ENCODE measurements at regions not wholly inside any gene's neighbourhood (a gene's known extent, or its start where the extent isn't known, plus 50 kb on each side); places are given as distances from the start of the nearest gene placed in this dataset.

- TF ChIP-seq CREB5 (CRISPR knock-in tag; IDR thresholded peaks at IDR 0.05; ENCODE audit: low read depth) (no peak), BACH2 (CRISPR knock-in tag; IDR thresholded peaks at IDR 0.05; ENCODE audit: borderline replicate concordance) (no peak), ESRRG (CRISPR knock-in tag; IDR thresholded peaks at IDR 0.05) (no peak), CSRNP3 (CRISPR knock-in tag; IDR thresholded peaks at IDR 0.05) (no peak), RARB (CRISPR knock-in tag; IDR thresholded peaks at IDR 0.05) (no peak)
Measured at GRCh38 chr20:10978019-10978702, 304.4 kb upstream of the JAG1 start (continued).

- TF ChIP-seq ZC3H10 (CRISPR knock-in tag; IDR thresholded peaks at IDR 0.05) (no peak), ISL1 (CRISPR knock-in tag; IDR thresholded peaks at IDR 0.05) (no peak), OSR1 (CRISPR knock-in tag; IDR thresholded peaks at IDR 0.05) (no peak), TCF4 (CRISPR knock-in tag; IDR thresholded peaks at IDR 0.05; ENCODE audit: borderline replicate concordance) (no peak)
- no peak for ATAC-seq
Measured at GRCh38 chr20:10978713-10979112, 304.9 kb upstream of the JAG1 start.

GRCh38 chr20:10982692-10983091 is 308.9 kb upstream of the JAG1 start:
- TF ChIP-seq TCF4 (CRISPR knock-in tag; IDR thresholded peaks at IDR 0.05; ENCODE audit: borderline replicate concordance) (no peak), ZNF565 (CRISPR knock-in tag; conservative IDR thresholded peaks at IDR 0.05; ENCODE audit: low read depth) (no peak), CREB5 (CRISPR knock-in tag; IDR thresholded peaks at IDR 0.05; ENCODE audit: low read depth) (peak; percentile 46; the same call in 1 of the 2 replicates), PPARA (CRISPR knock-in tag; IDR thresholded peaks at IDR 0.05; ENCODE audit: borderline replicate concordance) (no peak), TOX (CRISPR knock-in tag; IDR thresholded peaks at IDR 0.05; ENCODE audit: borderline replicate concordance) (no peak), TSHZ2 (CRISPR knock-in tag; IDR thresholded peaks at IDR 0.05) (no peak), ZNF70 (CRISPR knock-in tag; IDR thresholded peaks at IDR 0.05) (no peak), ZFP3 (CRISPR knock-in tag; IDR thresholded peaks at IDR 0.05) (0 out of 2 replicates have a peak, but pooled peaks have one; percentile 17), ZFP30 (CRISPR knock-in tag; IDR thresholded peaks at IDR 0.05) (no peak), SNAI2 (CRISPR knock-in tag; IDR thresholded peaks at IDR 0.05) (no peak), PATZ1 (CRISPR knock-in tag; IDR thresholded peaks at IDR 0.05; ENCODE audit: borderline replicate concordance) (no peak), POU6F1 (CRISPR knock-in tag; IDR thresholded peaks at IDR 0.05; ENCODE audit: borderline replicate concordance, low read depth) (no peak), ZNF8 (CRISPR knock-in tag; IDR thresholded peaks at IDR 0.05) (no peak), CSDC2 (CRISPR knock-in tag; IDR thresholded peaks at IDR 0.05) (no peak), ARNTL (CRISPR knock-in tag; IDR thresholded peaks at IDR 0.05; ENCODE audit: borderline replicate concordance, low read depth) (no peak), OSR1 (CRISPR knock-in tag; IDR thresholded peaks at IDR 0.05) (no peak), GLIS3 (CRISPR knock-in tag; IDR thresholded peaks at IDR 0.05) (no peak), RARB (CRISPR knock-in tag; IDR thresholded peaks at IDR 0.05) (no peak), ZC3H10 (CRISPR knock-in tag; IDR thresholded peaks at IDR 0.05) (0 out of 2 replicates have a peak, but pooled peaks have one; percentile 4), CSRNP3 (CRISPR knock-in tag; IDR thresholded peaks at IDR 0.05) (no peak), ISL1 (CRISPR knock-in tag; IDR thresholded peaks at IDR 0.05) (peak; percentile 84), ESRRG (CRISPR knock-in tag; IDR thresholded peaks at IDR 0.05) (no peak), BACH2 (CRISPR knock-in tag; IDR thresholded peaks at IDR 0.05; ENCODE audit: borderline replicate concordance) (no peak)
- ATAC-seq = peak; percentile 99
